ENCODE measurements at regions not wholly inside any gene's neighbourhood (a gene's known extent, or its start where the extent isn't known, plus 50 kb on each side); places are given as distances from the start of the nearest gene placed in this dataset.

DNA sequence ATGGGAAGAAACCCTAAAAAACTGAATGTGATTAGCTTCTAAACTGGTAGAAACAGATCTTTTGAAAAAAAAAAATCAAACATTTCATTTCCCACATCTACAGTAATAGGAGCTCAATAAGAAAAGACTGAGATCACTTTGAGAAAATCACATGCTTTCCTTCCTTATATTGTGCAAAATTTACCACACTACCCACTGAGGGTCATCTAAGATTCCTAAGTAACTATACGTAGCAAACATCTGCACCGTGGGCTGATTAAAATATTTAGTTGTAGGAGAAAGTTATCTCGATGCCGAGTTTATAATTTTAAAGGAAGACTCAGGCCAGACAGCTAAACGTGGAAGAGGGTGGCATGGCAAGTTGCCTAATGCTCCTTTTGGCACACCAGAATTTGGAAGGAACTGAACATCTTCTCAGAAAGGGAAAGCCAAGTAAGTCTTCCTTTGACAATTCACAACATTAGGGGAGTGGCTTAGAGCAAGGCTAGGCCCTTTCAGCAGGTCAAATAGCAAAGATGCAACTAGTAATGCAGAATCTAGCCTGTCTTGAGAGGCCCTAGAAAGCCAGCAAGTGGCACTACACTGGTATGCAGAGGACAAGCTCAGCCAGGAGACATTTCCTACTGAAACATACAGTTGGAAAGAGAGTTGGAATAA, 128.0 kb downstream of the TMA16 start:
- peak; percentile 52 to 81 (median 69) for DNase-seq

DNA sequence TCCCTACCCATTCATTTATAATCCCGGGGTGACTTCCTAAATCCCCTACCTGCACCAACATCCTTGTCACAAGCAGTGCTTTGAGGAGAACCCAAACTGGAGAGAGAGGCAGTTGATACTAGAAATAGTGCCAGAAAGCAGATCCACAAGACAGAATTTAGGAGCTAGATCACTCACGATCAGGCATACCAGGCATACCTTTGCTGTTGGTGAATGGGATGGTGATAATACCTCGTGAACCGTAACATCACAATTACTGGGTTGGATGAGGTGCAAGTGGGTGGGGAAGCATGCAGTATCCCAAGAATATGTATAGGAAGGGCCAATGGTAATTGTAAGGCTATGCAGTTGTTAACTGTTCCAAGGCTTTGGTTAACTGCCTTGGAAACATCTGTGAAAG, 129.3 kb downstream of the TMA16 start:
- no peak for DNase-seq

DNA sequence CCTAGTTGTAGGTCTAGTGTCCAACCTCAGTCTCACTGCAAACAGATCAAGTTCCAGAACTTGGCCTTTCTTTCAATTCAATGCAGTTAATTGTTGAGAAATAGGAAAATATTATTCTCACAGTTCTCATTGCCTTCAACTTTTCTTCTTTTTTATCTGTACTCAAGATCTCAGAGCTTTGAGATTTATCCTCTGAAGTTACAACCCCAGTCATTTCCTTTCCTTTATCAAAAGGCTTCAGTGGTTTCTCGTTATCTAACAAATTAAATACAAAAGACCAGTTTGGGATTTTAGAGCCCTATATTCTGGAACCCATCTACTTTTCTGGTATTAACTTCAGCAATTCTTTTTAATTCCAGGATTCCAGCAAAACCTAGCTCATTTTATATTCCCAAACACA, 130.2 kb downstream of the TMA16 start:
- DNase-seq: no peak

DNA sequence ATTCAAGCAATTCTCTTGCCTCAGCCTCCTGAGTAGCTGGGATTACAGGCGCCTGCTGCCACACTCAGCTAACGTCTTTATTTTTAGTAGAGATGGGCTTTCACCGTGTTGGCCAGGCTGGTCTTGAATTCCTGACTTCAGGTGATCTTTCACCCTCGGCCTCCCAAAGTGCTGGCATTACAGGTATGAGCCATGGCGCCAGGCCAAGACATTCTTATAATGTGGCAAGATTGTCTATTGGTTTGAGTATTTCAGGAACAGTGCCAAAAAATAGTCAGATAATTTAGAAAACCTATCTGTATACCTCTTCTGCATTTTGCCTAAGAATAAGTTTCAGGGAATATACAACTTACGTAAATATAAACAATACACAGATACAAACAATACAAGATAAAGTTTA, 136.8 kb downstream of the TMA16 start:
- no peak for DNase-seq

DNA sequence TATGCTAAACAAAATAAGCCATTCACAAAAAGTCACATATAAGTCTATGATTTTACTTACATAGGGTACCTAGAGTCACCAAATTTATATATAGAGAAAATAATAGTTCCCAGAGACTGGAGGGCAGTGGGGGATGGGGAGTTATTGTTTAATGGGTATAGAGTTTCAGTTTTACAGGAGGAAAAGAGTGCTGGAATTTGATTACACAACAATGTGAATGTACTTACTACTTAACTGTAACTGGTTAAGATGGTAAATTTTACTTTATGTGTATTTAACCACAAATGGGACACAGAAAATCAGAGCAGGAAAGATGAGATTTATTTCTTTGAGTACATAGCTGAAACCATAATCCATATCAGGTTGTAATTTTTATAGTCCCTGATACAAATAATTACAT, 144.4 kb downstream of the TMA16 start:
- no peak for DNase-seq

DNA sequence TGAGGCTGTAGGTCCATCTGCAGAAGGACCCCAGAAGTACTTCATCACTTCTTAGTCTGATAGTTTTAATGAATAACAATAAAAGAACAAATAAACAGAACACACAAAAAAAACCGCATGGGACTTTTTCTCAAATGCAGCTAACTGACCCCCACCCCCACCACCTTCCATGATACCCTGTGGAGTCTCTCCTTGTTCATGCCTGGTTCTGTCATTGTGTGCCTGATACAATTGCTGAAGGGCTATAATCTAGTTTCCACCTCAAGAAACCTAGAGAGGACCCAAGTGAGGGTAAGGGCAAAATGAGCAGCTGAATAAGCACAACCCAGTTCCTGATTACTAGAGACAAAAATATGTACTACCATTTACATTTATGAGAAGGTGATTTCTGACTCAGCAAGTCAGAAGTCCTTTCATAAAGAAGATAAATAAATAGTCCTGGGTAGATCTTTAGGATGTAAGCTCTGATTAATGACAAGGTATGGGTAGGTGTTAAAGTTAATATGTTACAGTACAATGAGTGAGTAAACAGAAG, 155.1 kb downstream of the TMA16 start:
- no peak for DNase-seq

DNA sequence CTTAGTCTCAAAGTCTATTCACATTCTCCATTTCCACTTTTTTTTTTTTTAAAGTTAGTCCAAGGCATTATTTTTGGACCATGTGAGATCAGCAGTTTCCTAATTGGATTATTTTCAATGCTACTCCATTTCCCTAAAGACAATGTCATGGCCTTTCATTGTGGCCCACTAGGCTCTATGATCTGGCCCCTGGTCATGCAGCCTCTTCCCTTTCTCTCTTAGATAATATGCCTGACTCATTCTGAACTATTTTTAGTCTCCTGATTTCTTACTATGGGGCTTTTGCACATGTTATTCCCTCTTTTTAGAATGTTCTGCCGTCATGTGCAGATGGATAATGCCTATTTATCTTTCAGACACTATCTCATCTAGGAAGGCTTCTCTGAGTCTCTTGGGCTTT, 157.3 kb downstream of the TMA16 start:
- peak; percentile 67 to 86 (median 79) for DNase-seq

DNA sequence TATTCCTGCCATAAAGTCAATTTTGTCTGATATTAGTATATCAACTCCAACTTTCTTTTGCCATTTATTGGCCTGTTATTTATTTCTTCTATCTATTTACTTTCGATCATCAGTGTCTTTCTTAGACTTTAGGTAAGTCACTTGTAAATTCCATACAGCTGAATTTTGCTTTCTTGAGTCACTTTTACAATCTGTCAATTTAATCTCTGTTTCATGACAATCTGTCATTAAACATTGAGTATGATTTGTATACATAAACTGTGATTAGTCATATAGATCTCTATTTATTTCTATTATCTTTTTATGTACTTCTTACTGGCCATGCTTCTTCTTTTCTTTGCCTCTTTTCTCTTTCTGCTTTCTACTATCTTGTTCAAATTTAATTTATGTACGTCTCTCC, 160.1 kb downstream of the TMA16 start:
- no peak for DNase-seq

DNA sequence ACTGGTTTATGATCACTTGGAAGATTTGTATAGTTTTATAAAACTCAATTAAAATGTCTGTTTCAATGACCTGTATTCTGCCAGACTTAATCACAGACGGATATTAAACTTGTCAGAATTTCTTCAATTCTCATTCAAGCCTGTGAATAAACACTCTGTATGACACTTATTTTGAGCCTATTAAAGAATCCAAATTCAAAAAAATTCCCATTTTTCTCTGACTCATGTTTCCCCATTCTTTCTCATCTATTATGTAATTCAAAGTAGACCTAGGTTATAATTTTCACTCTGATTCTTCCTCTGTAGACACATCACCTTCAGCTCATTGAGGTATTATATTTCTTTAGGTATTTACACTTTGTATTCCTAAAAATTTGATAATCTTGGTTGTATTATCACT, 166.1 kb downstream of the TMA16 start:
- peak in 2 of 4 experiments; percentile 22 to 29 for DNase-seq

DNA sequence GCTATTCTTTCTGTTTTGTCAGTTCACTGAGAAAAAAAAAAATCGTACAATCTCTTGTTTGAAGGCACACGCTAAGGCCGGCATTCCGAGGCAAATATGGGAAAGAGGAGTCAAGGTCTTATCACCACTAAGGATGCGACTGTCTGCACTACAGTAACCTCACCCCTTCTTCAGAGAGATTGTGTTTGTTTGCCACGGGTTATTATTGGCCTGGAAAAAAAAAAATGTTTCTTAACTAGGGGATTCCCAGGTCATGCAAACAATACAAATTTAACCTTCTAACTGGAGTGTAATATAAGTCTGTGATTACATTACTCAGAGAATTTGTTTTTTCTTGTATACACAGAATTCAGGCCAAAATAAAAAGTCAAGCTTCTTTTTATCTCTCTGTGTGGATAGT, 168.3 kb downstream of the TMA16 start:
- DNase-seq: peak in 2 of 4 experiments; percentile 33 to 39

DNA sequence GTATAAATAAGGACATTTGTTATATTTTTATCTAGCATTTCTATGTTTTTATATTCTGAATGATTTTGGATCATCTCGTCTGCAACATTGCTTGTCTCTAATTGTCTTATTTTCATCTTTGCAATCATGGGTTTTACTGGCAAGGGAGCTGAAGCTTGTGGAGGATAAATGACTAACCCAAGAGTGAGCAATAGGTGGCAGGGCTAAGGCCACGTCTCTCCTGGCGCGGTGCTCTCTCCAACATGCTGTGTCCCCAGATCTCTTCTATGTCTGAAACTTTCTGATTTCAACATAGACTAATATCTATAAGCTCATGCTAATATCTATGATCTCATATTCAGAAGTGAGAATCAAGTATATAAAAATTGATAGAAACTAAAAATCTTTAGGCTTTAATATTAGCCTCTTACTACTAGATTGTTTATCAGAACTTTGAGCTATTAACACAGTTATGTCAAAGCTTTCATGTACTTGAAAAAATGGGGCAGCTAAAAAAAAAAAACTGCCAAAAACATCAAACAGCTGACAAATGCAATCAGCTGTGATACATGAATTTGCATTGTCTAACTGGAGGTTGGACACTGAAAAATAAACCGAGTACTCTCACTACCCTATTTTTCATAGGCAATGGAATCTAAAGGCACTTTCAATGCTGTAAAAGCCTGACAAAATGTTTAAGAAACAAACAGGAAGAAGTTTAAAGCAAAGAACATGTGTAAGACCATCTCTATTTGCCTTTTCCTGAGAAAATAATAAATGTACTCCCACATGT, 169.2 kb downstream of the TMA16 start:
- DNase-seq: peak; percentile 43 to 74 (median 66)

DNA sequence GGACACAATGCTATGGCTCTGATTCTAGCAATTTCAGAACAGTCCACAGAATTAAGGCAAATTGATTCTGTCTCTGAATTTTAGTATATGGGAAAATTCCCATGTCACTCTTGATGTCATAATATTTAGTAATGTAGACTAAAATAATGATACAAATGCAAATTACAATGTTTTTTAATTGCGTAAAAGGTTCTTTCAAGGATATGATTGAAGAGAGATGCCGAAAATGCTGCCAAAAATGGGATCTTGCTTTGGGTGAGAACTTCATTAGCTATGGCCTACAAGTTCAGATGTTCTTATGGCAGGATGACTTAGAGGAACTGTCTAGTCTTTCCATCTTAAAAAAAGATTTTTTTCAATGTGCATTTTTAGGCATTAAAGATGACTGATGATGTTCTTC, 170.6 kb downstream of the TMA16 start:
- DNase-seq: peak in 1 of 4 experiments; percentile 2

DNA sequence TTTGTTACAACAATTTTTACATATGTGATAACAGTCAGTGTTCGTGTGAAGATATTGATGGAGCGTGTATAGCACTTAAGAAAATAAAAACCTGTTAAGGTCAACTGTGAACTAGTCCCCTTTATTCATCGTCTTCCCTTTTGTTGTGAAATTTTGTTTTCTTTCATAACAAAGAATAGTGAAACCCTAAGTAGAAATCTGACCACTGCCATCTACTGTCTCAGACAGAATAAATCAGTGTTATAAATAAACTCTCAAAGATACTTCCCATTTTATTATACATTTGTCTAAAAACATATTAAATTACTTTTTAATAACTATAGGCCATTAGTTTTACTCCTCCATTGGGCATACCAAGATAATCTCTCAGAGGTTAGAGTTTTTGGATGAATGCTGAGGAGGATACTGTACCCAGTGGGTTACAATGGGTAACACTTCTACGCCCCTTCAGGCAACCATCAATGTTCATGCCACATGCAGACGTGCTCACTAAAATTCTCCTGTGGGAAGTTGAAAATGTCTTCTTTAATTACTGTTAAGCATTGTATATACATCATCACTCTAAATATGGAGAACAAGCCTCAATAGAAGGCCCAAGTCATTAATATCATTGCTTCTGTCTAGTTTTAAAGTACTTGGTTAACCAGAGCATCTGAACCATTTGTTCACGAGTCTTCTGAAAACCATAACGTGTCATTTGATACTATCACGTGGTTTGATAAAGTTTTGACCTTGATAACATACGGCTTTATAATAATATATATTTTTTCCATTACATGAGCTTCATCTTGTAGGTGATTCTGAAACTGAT, 171.2 kb downstream of the TMA16 start:
- DNase-seq: peak; percentile 21 to 89 (median 56)

DNA sequence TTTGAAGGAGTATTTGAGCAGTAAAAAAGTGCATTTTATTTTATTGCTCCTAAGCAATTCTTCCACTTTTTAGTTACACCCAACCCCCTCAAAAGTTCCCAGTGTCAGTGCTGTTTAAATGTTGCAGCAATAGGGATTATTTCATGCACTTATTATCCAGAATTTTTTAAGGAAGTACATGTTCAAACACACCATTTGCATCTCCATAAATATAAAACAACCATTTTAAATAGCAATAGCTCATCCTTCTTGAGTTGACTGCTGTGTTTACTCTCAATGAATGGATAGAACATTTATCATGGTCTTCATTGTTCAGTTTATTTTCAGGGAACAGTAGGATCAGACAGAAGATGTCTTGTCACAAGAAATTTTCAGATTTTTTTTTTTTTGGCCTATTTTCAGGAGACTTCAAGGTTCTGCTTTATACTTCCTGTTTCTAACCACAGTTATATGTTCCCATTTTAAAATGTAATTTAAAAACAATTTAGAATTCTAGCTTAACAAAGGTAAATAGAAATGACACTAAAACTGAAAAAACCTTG, 171.9 kb downstream of the TMA16 start:
- peak; percentile 41 to 84 (median 68) for DNase-seq

DNA sequence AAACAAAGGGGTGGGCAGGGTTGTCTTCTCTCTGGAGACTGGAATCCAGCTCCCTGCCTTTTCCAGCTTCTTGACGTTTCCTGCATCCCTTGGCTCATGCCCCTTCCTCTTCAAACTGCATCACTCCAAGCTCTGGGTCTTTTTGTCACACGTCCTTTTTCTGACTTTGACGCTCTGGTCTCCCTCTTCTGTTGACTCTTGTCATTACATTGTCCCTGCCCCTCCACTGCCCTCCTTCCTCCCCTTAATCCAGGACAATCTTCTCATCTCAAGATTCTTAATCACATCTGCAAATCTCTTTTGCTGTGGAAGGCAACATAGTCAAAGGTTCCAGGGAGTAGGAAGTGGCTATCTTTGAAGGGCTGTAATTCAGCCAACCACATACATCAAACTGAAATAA, 178.3 kb downstream of the TMA16 start:
- peak in 1 of 4 experiments; percentile 12 for DNase-seq

DNA sequence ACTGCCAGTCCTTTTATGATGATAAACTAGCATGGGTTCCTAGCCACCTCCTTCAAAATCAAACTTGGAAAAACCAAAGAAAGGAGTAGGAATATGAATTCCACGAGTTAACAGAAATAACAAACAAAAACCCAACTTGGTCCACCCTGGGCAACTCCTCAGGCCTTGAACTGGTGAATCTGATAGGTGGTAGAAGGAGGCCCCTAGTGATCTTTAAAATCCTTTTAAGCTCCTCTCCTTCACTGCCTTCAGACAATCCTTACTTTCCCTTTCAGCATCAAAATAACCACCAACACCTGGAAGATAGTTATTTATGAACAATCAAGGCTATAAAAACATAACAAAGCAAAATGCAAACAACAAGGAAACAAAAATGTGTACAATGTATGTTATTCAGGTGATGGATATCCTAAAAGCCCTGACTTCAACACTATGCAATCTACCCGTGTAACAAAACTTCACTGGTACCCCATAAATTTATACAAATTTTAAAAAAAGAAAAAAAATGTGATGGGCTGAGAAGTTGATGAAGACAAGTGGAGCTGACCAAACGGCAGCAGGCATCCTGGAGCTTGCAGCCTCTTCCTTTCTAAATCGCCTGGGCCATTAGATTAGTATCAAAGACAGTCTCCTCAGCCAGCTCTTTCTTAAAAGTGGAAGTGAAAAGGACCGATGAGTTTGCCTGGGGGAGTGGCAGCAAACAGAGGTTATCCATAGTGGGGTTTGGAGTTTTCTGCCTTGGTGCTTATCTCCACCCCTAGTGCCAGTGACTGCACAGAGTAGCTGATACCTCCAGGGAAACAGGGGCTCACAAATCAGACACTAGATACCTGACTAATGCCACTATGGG, 179.6 kb downstream of the TMA16 start:
- DNase-seq: peak; percentile 32 to 64 (median 49)

DNA sequence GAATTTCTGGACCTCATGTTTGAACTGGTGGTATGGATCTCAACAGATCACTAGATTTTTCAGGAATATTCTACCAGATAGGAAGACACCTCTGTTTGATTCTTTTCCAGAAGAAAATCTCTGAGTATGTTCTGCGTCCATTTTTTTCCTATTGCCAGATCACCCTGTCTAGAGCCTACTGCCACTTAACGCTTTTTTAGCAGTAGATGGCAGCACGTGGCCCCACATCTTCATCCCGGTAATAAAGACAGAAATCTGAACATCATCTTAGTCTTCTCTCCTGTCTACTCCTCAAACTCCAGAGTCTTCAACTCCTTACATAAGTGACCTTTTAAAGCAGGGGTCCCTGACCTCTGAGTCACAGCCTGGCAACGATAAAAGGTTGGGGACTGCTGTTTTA, 184.7 kb downstream of the TMA16 start:
- DNase-seq: peak in 2 of 4 experiments; percentile 14 to 35

DNA sequence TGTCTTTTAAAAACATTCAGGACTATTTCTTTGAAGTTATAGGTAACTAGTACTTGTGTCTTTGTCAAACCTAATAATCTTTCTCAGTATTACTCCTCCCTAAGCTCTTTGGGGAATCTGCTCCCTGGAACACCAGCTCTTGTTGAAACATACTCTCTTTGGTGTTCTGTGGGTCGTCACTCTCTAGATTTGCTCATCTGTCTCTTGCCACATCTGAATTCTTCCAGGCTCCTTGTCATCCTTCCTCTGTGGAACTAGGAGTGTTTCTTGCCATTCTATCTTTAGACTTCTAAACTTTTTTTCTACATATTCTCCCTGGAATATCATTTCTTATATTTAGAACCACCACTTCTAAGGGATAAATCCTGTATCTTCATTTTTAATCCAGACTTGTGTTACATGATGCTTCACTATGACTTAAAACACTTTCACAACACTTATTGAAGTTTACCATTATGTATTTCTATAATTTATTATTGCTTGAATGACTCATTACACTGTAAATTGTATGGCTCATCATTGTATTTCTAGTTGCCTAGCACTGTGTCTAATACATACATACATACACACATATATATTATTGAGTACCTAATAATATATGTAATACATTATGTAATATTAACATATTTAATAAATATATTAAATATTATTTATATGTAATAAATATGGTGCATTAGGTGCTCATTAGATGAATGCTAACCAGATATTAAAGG, 186.1 kb downstream of the TMA16 start:
- DNase-seq: peak in 3 of 4 experiments; percentile 26 to 56 (median 53)

DNA sequence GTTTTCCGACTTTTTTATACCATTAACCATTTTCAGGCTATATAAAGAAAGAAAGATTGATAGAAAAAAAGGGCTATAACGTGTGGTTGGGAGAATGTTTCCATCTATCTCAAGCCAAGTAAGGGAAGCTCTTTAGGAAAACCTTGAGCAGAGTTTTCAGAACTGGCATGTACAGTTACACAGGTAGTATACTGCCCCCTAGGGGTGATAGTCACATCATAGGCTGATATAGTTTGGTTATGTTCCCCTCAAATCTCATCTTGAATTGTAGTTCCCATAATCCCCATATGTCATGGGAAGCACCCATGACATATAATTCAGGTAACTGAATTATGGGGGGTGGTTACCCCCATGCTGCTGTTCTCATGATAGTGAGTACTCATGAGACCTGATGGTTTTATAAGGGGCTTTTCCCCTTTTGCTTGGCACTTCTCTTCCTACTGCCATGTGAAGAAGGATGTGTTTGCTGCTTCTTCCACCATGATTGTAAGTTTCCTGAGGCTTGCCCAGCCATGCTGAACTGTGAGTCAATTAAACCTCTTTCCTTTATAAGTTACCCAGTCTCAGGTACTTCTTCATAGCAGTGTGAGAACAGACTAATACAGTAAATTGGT, 186.8 kb downstream of the TMA16 start:
- peak; percentile 79 to 95 (median 85) for DNase-seq

DNA sequence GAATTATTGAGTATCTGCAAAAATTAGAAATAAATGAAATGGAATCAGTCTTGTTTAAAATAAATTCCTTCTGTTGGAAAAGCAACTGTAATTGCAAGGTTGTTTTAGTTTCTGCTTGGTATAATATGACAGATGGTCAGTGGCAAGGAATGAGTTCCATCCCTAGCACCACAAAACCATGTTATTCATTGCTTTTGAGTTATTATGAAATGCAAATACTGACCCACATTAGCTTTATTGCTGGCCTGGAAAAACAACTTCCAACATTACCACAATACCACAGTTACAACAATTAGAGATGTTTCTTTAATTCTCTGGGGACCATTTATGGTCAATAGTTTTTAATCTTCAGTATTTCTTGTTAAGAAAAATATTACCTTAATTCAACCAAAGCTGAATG, 194.4 kb downstream of the TMA16 start:
- no peak for DNase-seq

DNA sequence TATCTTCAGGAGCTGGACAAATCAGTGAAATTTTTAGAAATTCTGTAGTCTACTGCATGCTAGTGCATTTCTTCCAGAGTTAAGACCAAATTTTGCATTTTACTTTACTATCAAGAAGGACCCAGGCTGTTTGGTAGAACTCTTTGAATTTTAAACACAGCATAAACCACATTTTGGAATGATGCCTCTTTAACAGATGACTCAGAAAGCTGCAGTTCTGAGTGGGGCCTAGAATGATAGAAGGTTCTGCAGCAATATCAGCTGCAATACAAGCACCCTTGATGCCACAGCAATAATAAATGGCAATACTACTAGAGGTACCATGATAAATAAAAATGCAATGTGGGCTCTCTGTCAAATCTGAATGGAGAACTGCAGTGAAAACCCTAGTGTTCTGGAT, 198.7 kb downstream of the TMA16 start:
- no peak for DNase-seq

Data from suppressor macrophage (primary cell).